Fibroblast of skin of left biceps (primary cell): ENCODE measurements at regions not wholly inside any gene's neighbourhood (a gene's known extent, or its start where the extent isn't known, plus 50 kb on each side); places are given as distances from the start of the nearest gene placed in this dataset.

Experiments
- DNase-seq, 2 experiments: peaks; one replicate each; pipeline ENCODE4 v3.0.0-alpha.2; 2013; ENCODE audit warnings: low read depth in 2 of 2

DNA sequence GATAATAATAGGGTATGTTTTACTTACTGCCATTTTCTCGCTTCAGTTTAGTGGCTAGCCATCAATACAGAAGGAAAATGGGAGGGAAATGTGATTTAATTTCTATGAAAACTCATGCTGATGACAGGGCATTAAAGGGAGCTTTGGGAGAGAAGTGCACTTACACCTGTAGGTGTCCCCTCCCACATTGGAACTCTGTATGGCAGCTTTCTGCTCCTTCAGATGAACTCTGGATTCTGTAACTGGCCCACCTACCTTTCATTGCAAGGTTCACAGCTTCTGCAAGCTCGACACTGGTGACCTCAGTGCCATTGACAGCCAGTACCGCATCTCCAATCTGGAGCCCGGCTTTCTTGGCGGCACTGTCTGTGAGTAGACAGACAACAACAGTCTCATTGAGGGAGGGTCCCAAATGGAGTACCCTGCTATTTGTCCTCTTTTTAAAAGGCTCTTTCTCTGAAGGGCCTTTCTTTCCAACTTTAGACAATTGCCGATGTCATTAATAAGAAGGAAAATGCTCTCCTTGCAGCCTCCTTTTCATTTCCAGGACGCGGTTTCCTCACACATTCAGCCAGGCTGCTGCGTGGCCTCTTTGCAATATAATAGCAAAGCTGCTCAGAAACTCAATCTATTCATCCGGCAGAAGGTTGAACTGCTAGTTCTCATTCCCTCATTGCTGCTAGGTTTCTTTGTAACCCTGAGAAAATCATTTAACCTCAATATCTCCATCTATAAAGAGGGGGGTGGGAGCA, 63.6 kb downstream of the NUDT12 start:
- no peak for DNase-seq

DNA sequence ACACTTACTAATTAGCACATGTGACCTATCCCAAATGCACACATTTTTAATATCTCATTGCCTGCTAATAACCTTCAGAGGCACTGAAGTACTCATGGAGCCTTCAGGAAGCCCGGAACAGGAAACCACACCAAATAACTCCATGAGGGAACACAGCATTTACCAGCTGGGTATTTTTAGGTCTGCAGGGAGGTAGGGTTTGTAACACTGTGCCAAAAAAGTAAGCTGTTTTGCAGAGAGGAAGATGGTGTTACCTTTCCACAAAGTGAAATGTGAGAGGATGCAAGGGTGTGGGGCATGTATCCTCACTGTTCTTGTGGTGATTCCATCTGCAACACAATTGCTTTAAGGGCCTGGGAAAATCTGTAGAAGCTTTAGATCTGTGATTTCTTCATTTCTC, 64.4 kb downstream of the NUDT12 start:
- no peak for DNase-seq

DNA sequence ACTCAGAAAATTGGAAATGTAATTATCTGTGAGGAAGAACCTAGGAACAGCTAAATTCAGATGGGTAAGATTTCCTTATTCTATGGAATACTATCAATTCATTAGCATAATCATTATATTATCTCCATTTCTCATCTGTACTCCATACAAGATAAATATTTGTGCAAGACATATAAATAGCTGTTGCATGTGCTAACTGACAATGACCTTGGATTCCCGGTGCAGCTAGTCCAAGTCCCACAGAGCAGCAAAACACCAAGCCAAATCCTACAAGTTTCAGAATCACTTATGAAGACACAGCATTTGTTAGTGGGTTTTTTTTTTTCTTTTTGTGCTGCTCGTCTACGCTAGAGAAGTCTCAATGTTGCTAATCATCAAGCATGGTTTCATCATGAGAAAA, 64.8 kb downstream of the NUDT12 start:
- DNase-seq: no peak

DNA sequence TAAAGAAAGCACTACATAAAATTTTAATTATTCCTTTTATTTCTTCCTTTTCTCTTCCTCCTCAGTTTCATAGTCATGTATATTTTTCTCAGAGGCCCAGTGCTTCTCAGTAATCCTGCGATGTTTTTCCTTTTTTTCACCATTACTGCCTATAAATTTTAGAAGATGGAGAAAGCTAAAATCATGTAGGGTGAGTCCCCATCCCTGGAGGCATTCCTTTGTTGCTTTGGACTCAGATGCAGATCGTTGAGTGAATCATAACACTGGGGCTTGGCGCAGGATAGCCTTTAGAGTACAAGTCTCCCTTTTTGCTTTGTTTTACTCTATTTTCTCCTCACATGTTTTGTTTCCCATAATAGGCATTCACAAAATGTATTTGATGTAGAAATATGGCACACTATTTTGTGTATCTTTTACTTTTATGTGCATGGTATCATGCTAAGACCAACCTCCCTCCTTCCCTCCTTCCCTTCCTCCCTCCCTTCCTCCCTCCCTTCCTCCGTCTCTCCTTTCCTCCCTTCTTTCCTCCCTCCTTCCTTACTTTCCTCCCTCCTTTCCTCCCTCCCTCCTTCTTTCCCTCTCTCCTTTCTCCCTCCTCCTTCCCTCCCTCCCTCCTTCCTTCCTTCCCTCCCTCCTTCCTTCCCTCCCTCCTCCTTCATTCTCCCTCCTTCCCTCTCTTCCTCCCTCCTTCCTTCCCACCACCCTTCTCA, 72.4 kb downstream of the NUDT12 start:
- no peak for DNase-seq

DNA sequence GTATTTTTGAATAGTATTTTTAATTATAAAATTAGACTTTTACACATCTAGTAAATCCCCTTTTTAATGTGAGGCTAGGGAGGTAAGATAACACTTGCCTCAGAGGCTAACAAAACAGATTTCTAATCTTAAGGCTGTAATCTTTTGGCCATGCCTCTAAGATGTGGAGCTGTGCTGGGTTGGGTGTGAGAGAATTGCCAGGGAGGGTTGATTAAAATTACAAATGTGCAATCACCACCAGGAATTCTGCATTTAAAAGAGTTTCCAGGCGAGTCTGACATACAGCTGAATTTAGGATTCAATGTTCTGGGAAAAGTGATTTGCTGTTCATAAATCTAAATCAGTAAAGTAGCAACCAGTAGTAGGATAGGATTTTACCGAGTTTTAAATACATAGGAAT, 73.3 kb downstream of the NUDT12 start:
- no peak for DNase-seq

DNA sequence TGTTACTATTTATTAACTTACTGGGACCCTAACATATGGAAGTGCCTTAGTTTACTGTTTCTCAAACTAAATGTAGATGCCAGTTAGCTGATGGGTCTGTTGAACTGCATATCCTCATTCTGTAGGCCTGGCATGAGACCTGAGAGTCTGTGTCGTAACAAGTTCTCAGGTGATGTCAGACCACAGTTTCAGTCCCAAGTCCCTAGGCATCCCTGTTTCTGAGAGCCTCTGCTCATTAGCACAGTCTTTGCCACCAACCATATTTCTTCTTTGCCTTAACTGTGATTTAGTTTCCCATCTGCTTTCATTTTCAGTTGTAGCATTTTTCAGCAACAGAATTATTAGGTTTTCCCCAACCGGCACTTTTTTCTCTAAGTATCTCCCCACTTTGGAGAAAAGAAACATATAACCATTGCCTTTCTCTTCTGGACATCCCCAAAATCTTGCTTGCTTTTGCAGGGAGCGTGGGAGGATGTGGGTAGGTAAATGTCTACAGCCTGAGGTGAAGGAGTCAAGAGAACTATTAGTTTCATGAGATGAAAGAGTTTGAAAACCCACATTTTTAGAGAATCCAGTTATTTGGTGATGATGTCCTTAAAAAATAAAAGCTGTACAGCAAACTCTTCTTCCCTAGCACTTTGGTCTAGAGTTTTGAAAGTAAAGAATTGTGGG, 74.6 kb downstream of the NUDT12 start:
- DNase-seq: no peak

DNA sequence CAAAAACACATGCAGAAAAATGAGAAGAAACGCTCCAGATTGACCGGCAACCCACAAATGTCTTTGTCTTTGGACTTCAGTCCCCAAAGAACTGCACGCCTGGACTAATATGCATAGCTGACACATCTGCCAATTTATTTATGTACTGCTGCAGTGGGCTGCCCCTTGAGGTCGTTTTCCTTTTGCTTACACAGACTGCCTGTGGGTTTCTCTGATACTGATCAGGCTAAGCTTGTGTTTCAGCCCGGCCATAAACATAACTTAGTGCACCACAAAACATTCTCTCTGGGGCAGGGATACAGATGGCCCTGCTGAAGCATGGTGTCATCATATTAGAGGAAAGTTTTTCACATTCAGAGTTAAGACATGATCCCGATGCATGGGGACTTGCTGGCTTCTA, 75.4 kb downstream of the NUDT12 start:
- DNase-seq: no peak

DNA sequence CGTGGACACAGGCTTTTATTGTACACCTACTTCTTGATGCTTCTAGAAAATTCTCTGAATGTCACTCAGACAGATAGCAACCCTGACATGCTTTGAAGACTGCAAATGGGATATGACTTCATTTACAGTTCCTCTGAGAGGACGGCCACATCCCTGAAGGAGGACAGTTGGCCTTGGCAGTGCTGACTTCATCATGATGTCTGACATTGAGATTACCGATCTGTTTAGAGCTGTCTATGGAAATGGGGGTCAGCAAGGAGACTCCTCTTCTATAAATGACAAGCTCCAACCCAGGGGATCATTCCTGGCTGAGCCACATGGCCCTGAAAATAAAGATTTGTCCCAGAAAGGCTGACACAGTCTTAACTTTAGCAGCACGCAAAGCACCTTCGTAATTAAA, 75.8 kb downstream of the NUDT12 start:
- no peak for DNase-seq

DNA sequence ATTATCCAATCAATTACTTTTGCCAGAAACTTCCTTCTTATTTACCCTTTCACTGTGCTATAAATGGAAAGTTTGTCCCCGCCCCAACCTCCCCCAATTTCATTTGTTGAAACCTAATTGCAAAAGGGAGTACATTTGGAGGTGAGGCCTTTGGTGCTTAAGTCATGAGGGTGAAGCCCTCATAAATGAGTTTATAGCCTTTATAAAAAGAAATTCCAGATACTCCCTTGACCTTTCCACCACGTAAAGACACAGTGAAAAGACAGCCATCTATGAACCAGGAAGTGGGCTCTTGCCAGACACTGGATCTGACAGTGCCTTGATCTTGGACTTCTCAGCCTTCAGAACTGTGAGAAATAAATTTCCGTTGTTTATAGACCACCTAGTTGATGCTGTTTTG, 82.3 kb downstream of the NUDT12 start:
- no peak for DNase-seq

DNA sequence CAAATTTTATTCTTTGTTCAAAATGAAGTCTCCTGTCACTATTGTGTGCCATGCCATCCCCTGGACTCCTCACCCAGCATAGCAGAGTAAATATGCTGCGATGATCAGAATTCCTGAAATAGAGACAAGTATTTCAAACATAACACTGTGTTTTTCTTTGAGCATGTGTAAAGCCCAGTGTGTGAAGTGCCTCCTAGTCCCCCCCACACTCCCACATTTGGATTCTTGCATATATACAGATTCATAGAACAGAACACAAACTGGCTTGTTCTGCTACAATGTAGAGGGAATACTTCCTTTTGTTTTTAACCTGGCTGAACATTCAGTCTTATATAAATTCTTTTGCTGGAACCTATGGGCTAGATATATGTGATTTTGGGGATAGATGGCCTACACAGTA, 84.9 kb downstream of the NUDT12 start:
- DNase-seq: no peak

DNA sequence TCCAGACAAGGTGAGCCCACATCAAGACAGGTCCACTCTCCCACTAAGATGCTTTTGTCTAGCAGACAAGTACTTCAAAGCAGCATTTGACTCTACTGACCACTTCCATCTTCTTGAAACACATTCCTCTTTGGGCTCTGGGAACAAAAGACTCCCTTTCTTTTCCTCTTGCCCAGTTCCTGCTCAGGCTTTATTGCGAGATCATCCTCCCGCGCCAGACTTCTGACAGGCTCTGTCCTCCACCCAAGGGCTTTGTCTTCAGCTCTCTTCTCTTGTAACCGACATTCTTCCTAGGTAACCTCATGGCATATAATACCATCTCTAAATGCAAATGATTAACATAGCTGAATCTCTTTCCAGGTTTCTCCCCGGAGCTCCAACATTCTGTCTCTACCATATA, 85.8 kb downstream of the NUDT12 start:
- no peak for DNase-seq

DNA sequence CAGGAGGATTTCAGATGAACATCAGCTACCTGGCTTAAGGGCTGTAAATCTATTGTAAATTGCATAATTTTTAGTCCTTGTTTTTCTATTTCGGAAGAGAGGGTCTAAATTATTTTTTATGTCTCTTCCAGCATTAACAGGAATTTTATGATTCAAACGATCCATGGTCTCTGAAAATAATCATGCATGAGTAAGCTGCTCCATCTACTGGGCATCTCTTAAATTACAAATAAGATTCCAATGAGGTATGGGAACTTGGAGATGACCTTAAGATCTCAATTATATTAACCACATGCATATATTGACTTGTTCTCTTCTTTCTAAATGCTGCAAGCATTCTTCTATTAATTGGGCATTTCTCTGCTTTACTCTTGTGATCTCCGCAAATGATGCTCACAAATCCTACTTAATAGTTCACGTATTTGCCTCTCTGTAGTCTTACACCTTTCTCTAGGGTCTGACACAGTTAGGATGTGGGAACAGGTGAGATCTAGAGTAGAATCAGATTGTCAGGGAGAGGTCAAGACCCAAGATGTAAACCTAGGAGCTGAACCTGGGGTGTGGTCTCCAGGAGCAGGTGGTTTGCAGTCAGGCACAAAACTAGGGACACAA, 86.9 kb downstream of the NUDT12 start:
- DNase-seq: no peak

DNA sequence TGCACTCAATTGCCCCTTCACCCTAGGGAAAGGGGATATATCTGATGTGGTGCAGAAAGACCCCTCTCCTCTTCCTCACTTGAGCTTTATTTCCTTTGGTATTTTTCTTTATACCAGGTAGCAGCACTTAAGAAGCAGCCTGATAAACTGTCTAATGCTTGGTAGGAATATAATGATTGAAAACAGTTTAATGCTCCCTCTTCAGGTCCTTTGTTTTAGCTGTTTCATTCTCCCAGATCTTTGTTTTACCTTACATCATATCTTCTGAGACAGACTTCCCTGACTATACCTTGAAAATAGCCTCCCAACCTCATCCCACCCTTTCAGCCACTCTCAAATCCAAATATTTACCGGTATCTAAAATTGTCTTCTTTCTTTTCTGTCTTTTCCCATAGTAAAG, 87.9 kb downstream of the NUDT12 start:
- no peak for DNase-seq

DNA sequence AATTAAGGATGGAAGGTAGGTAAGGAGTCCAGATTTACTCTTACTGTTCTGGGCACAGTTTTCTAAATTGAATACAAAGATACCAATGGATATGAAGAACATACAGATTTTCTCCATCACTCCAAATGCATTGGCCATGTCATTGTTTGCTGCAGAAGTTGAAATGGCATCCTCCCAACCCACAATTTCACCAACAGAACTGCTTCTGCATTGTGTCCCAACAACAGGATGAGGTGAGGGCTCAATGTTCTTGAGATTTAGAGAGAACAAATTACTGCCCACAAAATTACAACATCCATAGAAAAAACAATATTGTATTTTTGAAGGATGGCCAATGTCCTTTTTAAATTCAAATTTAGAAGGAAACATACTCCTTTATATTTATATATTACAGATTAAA, 88.9 kb downstream of the NUDT12 start:
- no peak for DNase-seq

DNA sequence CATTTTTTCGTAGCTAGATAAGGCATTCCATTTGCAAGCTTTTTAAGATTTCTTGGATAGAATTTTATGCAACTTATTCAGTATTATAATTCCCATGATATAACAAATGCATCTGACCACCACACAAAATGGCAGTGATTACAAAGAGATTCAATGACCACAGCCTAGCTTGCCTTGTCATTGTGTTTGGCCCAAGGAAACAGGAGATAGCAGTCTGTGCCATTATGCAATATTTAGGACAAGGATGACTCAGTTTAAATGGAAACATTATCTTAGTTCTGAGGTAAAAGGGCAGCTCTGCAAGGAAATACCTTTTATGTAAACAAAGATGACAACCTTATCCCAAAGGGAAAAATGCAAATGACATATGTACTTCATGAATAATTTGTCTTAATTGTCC, 89.8 kb downstream of the NUDT12 start:
- DNase-seq: no peak

DNA sequence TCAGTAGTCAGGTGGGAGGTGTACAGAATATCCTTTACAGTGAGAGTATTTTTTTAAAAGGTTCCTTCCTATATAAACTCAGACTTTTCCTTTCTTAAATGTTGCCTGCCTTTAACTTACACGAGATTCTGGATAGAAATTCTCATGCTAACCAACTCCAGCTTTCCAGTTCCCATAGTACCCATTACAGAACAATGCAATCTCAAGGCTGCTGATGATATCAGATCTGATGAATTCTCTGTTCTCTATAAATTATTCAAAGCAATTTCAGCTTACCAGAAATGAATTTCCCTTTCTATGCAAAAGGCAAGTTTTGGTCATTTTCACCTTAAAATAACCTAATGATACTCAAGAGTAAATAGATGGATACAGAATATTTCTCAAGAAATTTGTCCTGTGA, 90.3 kb downstream of the NUDT12 start:
- DNase-seq: no peak

DNA sequence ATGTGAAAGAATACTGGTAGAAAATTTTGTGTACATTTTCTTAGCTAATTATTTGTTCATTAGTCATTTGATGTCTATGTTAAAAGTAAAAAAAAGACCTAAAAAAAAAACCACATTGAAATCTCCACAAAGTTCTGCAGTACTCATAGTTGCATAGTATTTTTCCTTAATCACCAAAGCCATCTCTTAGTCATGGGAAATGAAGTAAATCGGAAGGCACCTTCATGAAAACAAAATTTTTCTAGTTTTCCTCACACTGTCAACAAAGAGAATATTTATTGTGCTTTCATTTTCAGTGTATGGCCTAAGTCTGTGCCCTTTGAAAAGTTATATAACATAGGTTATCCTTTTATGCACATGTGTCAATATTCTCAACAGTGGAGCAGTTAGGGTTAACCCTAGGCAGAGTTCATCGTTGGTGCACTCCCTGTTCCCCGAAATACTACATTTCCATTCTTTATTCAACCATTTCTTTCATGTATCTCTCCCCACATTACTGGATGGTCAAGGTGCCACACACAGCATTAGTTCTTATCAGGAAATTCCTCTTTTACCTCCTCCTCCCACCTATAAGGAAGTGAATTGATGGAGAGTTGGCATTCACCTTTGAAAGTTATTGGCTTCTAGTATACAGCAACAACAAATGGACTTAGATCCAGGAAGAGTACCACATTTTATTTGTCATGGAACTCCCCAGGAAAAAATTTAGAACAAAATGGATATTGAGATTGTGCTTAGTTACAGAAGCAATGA, 93.1 kb downstream of the NUDT12 start:
- no peak for DNase-seq

DNA sequence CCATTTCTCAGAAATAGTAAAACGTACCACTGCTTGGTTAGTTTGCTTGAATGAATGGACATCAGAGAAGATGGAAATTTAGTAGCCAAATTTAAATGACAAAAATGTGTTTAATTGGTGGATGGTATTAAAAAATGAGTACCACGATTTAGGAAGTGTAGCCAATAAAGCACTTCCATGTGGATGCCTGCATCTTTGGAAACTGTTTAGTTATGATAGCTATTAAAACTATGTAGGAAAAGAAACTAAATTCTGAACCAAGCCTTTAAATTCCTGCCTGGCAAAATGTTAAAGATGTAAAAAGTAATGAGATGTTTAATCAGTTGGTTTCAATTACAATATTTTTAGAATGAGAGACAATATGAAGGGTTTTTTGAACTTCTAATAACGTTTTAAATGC, 94.8 kb downstream of the NUDT12 start:
- no peak for DNase-seq

DNA sequence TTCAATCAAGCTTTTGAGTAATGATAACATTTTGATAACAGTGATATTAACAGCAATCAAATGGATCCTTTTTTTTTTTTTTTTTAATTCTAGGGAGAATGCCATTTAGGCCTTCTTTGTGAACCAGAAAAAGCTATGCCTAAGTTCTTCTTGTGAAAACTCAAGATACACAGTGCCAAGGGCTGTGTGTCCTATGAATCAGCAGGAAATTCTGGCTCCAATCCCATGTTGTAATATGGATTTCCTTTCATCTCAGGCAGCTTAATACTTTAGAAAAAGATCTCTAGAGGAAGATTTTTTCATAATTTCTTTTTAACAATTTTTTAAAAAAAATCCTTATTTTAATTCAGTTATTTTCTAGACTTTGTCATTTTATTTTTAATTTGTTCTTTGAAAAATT, 96.1 kb downstream of the NUDT12 start:
- no peak for DNase-seq

DNA sequence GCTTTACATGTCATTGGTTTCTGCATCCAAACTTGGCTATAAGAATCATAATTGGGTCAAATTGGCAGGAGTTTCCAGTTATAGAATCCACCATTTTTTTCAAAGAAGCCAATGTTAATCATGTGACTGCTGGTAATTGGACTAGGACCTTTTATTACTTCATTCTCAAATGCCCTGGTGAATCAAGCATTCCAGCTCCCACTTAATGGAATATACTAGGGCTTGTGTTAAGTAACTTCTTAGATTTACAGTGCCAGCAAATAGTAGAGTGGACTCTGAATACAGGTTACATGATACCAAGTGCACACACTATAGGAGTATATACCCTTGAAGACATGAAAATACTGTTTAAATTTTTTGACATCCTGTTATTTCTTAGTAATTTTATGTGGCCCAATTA, 96.7 kb downstream of the NUDT12 start:
- no peak for DNase-seq

DNA sequence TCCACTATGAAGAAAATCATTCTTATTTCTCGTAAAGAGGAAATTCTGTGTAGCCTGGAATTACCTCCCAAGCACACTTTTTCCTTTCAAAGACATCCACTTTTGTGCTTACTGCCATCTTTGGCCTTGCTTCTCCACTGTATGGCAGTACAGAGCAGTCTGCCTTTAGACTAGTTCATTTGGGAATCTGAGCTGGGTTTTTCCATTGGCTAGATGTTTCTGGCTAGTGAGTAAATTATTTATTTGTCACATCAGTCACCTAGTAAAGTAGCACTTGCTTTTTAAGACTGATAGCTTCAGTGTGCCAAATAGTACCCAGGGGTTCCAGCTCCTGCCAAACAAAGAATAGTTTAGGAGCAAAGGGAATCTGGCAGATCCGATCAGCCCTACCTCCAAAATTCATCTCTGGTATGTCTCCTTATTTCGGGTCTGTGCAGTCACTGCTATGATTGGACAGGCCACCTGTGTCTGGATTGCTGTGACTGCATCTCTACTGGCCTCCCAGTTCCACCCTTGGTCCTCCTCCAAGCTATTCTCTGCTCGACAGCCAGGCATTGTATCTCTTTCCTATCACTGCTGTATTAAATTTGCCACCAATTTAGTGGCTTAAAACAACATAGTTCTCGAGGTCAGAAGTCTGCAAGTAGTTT, 97.6 kb downstream of the NUDT12 start:
- DNase-seq: no peak
